Tibial artery (tissue), 4 donors: ENCODE measurements at regions not wholly inside any gene's neighbourhood (a gene's known extent, or its start where the extent isn't known, plus 50 kb on each side); places are given as distances from the start of the nearest gene placed in this dataset.

Experiments used
- DNase-seq, 2 donors: peaks; one replicate each; pipeline ENCODE4 v3.0.0-alpha.2; 2019
- H3K27ac ChIP-seq, 2 donors: fragments of 200-600 bp; sonication (generic) in 1 of 2; 1 replicate in 1 of 2; 2 replicates in 1 of 2; pipeline ENCODE4 v1.5.1; 2018 to 2019; ENCODE audit warnings: mild to moderate bottlenecking in 1 of 2
- H3K27me3 ChIP-seq, 2 donors: fragments of 200-600 bp; sonication (generic) in 1 of 2; one replicate each; pipeline versions ENCODE4 v1.5.1 to v1.6.0; 2016 to 2019
- H3K36me3 ChIP-seq, 3 donors: fragments of 200-600 bp; sonication (generic) in 2 of 3; one replicate each; pipeline ENCODE4 v1.5.1; 2016 to 2019; ENCODE audit warnings: mild to moderate bottlenecking in 2 of 3
- H3K4me1 ChIP-seq, 4 donors: fragments of 200-600 bp; sonication (generic) in 2 of 4; 1 replicate in 3 of 4; 2 replicates in 1 of 4; pipeline ENCODE4 v1.5.1; 2016 to 2019
- H3K4me3 ChIP-seq, 2 donors: fragments of 200-600 bp; sonication (generic) in 1 of 2; 1 replicate in 1 of 2; 2 replicates in 1 of 2; pipeline ENCODE4 v1.5.1; 2018 to 2019; ENCODE audit warnings: mild to moderate bottlenecking in 2 of 2
- H3K9me3 ChIP-seq, 3 donors: fragments of 200-600 bp; sonication (generic) in 1 of 3; one replicate each; pipeline ENCODE4 v1.5.1; 2016 to 2019
- intact Hi-C: fragments of 100-400 bp; cut with DNase I; formaldehyde crosslinking; loops from one replicate; pipeline ENCODE4 v1.15.0; 2023; ENCODE audit warnings: low total_unique reads
- TF ChIP-seq, protein P1 (sequence below), 2 experiments: fragments of 200-600 bp in 1 of 2; fragments of 450-650 bp in 1 of 2; IDR thresholded peaks; one replicate each; pipeline ENCODE4 v1.5.1; 2017 to 2019; ENCODE audit warnings: antibody characterized with exemption in 2 of 2, mild to moderate bottlenecking in 1 of 2, moderate library complexity in 1 of 2

- no peak overlapping the region for H3K4me3 ChIP-seq
- no peaks in the 10 kb centered on the region for H3K4me1 ChIP-seq
- TF ChIP-seq, protein P1, sequence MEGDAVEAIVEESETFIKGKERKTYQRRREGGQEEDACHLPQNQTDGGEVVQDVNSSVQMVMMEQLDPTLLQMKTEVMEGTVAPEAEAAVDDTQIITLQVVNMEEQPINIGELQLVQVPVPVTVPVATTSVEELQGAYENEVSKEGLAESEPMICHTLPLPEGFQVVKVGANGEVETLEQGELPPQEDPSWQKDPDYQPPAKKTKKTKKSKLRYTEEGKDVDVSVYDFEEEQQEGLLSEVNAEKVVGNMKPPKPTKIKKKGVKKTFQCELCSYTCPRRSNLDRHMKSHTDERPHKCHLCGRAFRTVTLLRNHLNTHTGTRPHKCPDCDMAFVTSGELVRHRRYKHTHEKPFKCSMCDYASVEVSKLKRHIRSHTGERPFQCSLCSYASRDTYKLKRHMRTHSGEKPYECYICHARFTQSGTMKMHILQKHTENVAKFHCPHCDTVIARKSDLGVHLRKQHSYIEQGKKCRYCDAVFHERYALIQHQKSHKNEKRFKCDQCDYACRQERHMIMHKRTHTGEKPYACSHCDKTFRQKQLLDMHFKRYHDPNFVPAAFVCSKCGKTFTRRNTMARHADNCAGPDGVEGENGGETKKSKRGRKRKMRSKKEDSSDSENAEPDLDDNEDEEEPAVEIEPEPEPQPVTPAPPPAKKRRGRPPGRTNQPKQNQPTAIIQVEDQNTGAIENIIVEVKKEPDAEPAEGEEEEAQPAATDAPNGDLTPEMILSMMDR (IDR thresholded peaks at IDR 0.05), result no peak
- DNase-seq, result no peak
- no peaks in the 10 kb centered on the region for H3K9me3 ChIP-seq
- no peak overlapping the region for H3K27ac ChIP-seq
- no peaks in the 10 kb centered on the region for H3K36me3 ChIP-seq
- intact Hi-C loops, result no loop called here
- H3K27me3 ChIP-seq, result no peaks in the 10 kb centered on the region
These were observed 865.4 kb upstream of the TMEM132C start for GRCh38 chr12:127401536-127401935.

- no peak for DNase-seq
- H3K4me1 ChIP-seq, result no peaks in the 10 kb centered on the region
- intact Hi-C loops, result no loop called here
These were observed 855.6 kb upstream of the TMEM132C start for GRCh38 chr12:127411166-127411915.

DNA sequence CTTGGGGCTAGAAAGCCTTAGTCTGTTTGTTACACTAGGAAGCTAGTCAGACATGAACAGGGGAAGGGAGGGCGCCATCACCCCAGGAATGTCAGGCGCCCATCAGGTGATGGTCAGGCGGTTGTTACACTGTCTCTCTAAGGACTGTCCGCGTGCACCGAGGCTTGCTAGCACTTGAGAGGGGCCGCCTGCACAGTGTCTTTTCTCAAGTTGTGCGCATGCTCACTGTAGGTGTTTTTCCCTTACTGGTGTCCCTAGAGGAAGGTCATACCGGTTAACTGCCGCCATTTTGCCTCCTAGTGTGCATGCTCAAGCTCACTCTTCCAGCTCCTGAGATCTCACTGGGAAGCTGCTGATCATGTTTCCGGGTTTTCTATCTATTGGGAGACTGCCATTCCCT, 855.0 kb upstream of the TMEM132C start:
- intact Hi-C loops, result no loop called here
- H3K4me1 ChIP-seq, result no peaks in the 10 kb centered on the region

More at GRCh38 chr12:127411166-127411915, 855.6 kb upstream of the TMEM132C start:
- H3K9me3 ChIP-seq, result no peaks in the 10 kb centered on the region
- H3K36me3 ChIP-seq, result no peaks in the 10 kb centered on the region
- TF ChIP-seq, protein P1 (IDR thresholded peaks at IDR 0.05), result no peak
- H3K4me3 ChIP-seq, result no peak overlapping the region
- H3K27me3 ChIP-seq, result no peaks in the 10 kb centered on the region
- no peak overlapping the region for H3K27ac ChIP-seq

GRCh38 chr12:127412866-127413265, 854.1 kb upstream of the TMEM132C start:
- Histone ChIP-seq H3K4me3 (no peak overlapping the region), H3K27ac (no peak overlapping the region), H3K9me3 (no peaks in the 10 kb centered on the region), H3K36me3 (no peaks in the 10 kb centered on the region), H3K27me3 (no peaks in the 10 kb centered on the region), H3K4me1 (no peaks in the 10 kb centered on the region)
- TF ChIP-seq, protein P1 (IDR thresholded peaks at IDR 0.05), result no peak
- DNase-seq, result no peak
- intact Hi-C loops, result no loop called here

More for the DNA sequence above, 855.0 kb upstream of the TMEM132C start:
- TF ChIP-seq, protein P1 (IDR thresholded peaks at IDR 0.05), result no peak
- Histone ChIP-seq H3K9me3 (no peaks in the 10 kb centered on the region), H3K36me3 (no peaks in the 10 kb centered on the region), H3K27ac (no peak overlapping the region), H3K4me3 (no peak overlapping the region), H3K27me3 (no peaks in the 10 kb centered on the region)
- DNase-seq, result no peak

GRCh38 chr12:127414186-127414585, 852.8 kb upstream of the TMEM132C start:
- Histone ChIP-seq H3K36me3 (no peaks in the 10 kb centered on the region), H3K4me3 (no peak overlapping the region), H3K27ac (no peak overlapping the region), H3K4me1 (no peaks in the 10 kb centered on the region), H3K27me3 (no peaks in the 10 kb centered on the region), H3K9me3 (no peaks in the 10 kb centered on the region)
- intact Hi-C loops, result no loop called here
- DNase-seq, result no peak
- TF ChIP-seq, protein P1 (IDR thresholded peaks at IDR 0.05), result no peak
